C1 segment of cervical spinal cord (tissue), 14 donors: ENCODE measurements at regions not wholly inside any gene's neighbourhood (a gene's known extent, or its start where the extent isn't known, plus 50 kb on each side); places are given as distances from the start of the nearest gene placed in this dataset.

ENCODE experiments used
- DNase-seq, 14 donors: peaks; one replicate each; lab custom pipeline; 2025; lab: John Stamatoyannopoulos, UW

GRCh38 chr11:104657083-104657482 lies 241.2 kb downstream of the CASP12 start:
- DNase-seq, result no peak

DNA sequence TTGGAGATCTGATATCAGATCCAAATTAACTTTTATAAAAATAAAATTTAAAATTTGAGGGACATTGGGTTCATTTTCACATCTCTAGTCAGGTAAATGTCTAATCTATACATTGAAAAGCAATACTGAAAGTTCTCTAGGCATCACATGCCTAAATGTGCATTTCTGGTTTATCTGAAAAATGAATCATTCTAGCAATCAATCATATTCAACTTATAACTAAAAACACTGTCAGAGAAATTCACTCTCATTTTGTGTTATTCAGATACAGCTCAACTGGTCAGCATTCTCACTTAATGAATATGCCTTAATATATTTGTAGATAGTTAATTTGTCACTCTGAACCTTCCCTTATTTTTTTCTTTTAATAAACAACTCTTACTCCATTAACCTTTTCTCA lies 243.2 kb downstream of the CASP12 start:
- no peak for DNase-seq

DNA sequence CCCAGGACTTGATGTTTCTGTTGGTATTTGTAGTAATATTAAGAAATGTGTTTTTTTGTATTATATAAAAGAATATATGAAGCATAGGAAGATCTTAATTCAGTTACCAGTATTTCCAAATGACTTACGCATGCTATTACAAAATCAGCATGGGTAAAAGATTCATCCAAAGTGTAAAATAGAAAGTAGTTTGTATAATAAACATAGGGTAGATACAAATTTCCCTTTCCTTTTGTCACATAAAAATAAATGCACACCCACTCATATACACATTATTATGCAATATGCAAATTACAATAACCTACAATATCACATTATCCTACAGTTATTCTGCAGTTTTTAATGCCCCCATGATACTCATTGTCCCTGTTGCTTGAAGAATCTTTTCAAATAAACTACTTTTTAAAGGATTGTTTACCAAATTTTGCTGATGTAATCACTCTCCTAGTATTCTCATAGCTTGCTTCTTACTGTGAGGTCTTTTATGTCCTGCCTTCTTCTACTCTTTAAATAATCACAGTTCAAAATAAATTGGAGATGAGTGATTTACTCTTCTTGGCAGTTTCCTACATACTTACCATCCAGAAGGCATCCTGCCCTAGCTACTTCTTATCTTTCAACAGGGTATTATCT lies 244.0 kb downstream of the CASP12 start:
- no peak for DNase-seq

GRCh38 chr11:104653407-104653806 lies 244.9 kb downstream of the CASP12 start:
- DNase-seq, result peak in 1 of 14 donors; percentile 16

- peak in 1 of 14 donors; percentile 16 for DNase-seq
Measured at GRCh38 chr11:104652996-104653395, 245.3 kb downstream of the CASP12 start.

DNA sequence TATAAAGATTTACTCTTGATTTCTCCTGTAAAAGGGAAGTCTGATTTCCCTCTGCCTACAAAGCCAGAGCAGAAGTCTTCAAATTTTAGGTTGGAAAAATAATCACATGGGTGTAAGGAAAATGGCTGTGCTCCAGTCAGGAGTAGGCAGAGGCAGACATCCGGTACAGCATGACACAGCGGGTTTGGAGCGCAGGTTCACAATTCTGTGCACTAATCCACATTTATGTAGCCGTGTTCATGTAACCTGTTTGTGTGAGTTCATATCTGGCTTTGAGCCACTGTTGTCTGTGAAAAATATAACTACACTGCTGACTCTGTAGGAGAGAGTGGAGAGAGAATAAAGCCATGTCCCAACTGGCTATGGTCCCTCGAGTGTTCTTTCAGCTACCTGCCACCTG lies 248.0 kb downstream of the CASP12 start:
- DNase-seq, result no peak

DNA sequence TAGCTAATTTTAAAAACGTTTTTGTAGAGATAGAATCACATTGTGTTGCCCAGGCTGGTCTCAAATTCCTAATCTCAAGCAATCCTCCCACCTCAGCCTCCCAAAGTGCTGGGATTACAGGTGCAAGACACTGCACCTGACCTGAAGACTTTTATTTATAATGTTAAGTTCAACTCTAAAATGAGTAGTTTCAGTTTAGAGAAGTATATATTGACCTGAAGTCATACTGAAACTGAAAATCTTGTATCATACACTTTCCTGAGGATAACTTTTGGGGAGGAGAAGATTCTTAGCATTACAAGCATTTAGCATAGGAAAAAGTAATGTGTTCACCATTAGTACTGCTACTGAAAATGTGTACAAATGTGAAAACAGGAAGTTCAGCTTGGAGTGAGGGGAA lies 249.3 kb downstream of the CASP12 start:
- DNase-seq, result no peak

DNA sequence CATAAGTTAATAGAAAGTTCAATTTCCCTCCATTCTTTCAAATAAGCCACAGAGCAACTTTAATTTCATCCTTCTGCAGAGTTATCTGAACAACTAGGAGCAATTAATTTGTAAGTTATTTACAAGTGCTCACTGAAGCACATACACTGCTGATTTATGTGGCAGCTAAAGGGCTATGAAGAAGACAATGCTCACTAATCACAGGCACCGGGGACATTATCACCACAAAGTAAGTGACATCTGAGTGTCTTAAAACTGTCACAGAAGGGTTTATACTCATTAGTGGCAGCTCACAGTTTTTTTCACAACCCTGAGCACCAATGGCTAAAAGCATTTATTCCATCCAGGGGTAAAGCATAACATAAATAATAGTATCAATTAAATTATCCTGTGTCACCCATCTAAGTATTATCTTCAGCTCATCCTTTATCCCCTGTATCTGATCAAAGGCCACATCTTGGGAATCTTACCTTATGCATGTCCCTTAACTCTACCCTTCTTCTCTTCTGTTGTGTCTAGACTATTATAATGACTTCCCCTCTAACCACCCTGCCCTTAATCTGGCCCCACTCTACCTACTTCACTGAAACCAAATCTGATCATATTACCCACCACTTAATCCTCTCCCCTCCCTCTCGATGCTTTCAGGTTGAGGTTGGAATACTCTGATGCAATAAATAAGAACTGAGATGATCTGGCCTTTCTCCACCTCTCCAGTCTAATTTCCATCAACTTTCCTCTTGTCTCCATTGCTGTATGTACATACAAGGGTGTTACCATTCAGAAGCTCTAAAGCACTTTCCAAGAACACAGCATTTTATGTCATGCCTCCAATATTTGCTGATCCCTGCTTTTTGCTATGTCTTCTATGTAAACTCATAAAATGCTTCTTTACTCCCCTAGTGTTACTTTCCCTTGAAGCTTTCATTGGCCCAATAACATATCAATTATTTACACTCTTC lies 252.7 kb downstream of the CASP12 start:
- no peak for DNase-seq

DNA sequence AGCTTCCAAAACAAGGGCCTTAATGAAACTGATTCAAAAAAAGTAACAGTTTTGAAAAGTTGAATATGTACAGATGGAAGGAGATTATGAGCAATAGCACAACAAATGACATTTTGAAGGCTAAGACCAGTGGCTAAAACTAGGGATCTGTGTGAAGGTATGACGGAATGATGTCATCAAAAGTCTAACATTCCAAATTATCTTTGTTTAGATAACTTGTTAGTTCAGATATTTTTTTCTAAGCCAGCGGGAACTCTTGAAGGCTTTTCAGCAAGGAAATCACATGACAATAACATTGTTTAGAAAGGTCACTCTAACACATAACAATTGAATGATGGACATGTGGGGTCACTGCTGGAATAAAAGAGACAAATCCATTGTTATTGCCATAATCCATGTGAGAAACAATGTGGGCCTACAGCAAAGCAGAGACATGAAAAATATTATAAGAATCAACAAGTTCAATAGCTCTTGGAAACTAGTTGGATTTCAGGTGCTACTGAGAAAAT lies 260.5 kb downstream of the CASP12 start:
- DNase-seq, result no peak

DNA sequence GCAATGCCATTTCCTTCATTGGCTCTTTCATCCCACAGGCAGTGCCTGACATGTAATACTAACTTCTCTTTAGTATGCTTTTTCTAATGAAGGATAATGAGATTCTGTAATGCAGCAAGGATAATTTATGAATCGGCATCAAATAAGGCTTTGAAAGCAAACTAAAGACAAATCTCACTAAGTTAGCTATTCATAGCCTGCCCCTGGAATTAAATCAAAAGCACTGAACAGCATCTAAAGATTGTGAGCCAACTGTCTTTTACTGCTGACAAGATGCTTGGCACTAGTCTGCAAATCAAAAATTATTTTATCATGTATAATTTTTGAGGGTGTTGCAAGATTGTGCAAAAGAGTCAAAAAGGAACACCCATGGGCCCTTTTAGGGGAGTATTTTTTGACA lies 265.0 kb downstream of the CASP12 start:
- no peak for DNase-seq

GRCh38 chr11:104630352-104630751 lies 267.9 kb downstream of the CASP12 start:
- no peak for DNase-seq

- DNase-seq, result no peak
Measured at GRCh38 chr11:104625246-104625645, 273.0 kb downstream of the CASP12 start.

DNA sequence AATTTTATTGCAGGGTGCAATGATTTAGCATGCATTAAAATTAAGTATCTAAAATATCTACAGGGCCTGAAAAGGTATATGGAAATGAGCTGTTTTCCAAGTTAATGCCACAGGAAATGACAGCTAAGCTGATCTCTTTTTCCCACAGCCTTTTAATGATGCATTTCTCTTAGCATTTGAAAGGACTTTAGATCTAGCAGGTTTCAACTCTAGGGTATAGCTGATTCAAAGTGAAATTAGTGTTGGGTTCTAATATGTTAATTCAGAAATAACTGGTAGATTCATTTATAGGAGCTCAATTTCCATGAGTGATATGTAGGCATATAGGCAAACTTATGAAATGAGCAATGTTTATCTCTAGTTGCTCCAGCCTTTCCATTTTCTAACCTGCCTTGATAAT lies 274.2 kb downstream of the CASP12 start:
- DNase-seq, result no peak

DNA sequence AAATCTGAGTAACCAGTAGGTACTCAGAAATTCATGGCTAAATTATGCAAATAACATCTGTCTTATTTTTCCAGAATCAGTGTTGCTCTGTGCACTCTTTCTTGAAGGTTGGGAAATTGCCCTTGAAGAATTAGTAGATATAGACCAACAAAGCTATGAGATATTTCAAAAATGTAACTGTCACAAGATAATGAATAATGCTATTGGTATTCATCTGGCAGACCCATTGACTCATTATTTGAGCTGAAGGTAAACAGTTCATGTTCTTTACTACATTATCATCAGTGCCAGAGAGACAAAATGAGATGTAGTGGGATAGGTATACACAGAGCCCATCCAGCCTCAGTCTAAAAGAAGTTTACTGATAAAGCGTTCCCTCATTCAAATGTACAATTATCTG lies 274.7 kb downstream of the CASP12 start:
- no peak for DNase-seq

DNA sequence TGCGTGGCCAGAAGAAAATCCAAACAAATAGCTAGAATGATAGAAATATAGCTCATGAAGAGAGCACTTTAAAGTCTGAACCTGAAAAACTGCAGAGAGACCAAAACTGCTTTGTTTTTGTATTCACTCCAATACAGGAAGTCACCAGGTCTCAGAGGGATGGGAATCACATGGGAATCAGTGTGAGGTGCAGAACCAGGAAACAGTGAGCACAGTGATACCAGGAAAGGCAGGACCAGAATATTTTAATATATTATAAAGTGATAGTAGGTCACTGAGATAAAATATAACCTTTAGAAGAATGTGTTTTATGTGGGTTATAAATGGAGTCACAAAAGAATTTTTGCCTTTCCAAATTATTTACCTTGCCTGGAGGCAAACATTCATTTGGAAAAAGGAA lies 277.3 kb downstream of the CASP12 start:
- no peak for DNase-seq

GRCh38 chr11:104619751-104620150 lies 278.5 kb downstream of the CASP12 start:
- no peak for DNase-seq

DNA sequence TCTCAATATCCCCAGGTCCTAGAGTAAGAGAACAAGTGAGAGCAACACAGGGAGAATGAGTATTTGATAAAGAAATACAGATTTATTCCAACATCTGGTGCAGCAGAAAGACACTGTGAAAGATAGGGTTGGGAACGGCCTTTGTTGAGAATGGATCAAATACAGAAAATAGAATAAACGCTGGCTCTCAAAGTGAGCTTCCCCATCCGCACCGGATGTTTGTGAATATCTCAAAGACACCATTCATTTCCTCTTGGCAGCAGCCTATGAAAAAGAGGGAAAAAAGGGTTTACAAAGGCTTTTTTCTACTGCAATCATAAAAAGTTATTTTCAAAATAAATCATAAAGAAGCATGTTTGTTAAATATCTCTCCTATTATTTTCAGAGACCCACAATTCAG lies 279.3 kb downstream of the CASP12 start:
- DNase-seq, result peak in 6 of 14 donors; percentile 2 to 36 (median 16)

DNA sequence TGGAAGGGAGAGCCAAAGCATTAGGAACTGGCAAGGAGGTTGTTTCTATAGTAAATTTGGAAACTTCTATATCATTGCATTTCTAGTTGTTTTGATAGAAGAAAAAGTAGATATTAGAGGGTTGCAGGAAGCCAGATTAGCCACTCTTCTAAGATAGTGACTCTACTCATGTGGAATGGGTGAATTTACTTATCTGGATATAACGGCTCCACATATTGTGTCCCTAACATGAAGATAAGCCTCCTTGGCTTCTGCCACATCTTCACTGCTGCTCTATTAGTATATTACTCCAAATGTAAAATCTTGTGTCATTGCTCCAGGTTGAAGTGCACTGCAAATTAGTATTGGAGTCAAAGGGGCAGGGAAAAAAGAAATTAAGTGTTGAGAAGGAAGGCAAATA lies 283.3 kb downstream of the CASP12 start:
- no peak for DNase-seq

DNA sequence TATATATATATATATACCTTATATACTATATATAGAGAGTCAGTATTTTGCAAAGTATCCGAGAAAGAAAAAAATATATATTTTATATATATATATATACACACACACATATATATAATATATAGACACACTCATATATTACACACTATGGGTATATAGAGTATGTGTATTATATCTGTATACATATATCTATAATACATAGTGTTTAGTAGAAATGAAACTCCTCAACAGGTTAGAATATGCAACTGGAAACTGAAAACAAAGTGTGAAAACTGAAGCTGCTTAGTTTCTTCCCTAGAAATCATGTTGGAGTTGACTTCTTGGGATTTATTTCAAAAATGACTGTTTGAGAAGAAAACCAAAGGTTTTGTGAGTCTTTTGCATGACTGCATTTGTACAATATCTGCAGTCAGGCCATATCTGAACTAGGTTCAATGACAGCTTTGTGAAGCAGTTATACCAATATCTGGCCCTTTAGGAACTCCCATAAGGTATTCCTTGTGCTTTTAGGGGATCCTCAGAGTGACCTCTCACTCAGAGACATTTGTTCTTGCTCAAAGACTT lies 284.1 kb downstream of the CASP12 start:
- no peak for DNase-seq

GRCh38 chr11:104610635-104611034 lies 287.6 kb downstream of the CASP12 start:
- no peak for DNase-seq

DNA sequence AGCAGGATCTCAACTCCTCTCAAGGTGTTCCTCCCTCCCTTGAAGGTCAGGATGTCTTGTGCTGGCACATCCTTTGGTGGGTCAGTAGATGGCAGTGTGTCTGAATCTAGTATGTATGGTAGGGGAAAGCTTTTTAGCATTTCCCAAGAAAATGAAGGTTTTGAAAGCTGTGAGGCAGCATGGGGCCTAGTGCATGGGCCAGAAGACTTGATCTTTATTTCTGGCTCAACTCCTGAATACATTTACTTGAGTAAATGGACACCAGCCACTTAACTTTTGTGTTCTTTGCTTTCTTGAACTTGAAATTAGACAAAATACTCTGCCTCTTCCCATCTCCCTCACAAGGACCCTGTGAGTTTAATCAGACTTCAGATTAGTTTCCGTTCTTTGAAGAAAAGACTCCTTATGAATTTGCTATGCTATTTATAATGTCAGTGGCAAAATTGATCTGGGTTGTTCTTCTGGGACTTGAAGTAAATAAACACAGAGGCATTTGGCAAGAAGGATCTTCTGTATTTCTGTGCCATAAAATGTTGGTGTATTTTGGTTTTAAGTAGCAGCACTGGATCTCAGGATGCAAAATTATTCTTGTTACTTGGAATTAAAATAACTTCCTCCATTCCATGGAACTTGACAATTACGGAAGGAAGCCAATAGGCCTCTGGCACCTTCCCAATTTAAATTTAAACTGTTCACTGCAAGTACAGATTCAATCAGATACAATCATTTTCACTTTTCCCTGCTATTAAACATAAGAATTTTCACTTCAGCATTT lies 288.8 kb downstream of the CASP12 start:
- peak in 9 of 14 donors; percentile 4 to 73 (median 20) for DNase-seq

- DNase-seq, result no peak
Measured at GRCh38 chr11:104602643-104603042, 295.6 kb downstream of the CASP12 start.
